Upper lobe of left lung (tissue), 6 donors: ENCODE measurements at regions not wholly inside any gene's neighbourhood (a gene's known extent, or its start where the extent isn't known, plus 50 kb on each side); places are given as distances from the start of the nearest gene placed in this dataset.

Experiments used
- ATAC-seq, 2 donors: fragments of 200-7000 bp; cut with Tn5 transposase; one replicate each; pipeline ENCODE4 v1.9.1; 2022; ENCODE audit warnings: mild to moderate bottlenecking in 2 of 2, moderate library complexity in 2 of 2; ENCODE audit not compliant: low FRiP score in 2 of 2
- DNase-seq, 2 donors: peaks; one replicate each; pipeline ENCODE4 v3.0.0-alpha.2; 2019 to 2020
- H3K27ac ChIP-seq, 4 donors: fragments of 200-600 bp; sonication (generic); one replicate each; pipeline ENCODE4 v1.5.1; 2016 to 2019
- H3K27me3 ChIP-seq, 4 donors: fragments of 200-600 bp; sonication (generic); one replicate each; pipeline ENCODE4 v1.5.1; 2017 to 2019
- H3K36me3 ChIP-seq, 4 donors: fragments of 200-600 bp; sonication (generic); one replicate each; pipeline ENCODE4 v1.5.1; 2016 to 2019
- H3K4me1 ChIP-seq, 4 donors: fragments of 200-600 bp; sonication (generic); one replicate each; pipeline ENCODE4 v1.5.1; 2018 to 2019
- H3K4me3 ChIP-seq, 4 donors: fragments of 200-600 bp; sonication (generic); one replicate each; pipeline ENCODE4 v1.5.1; 2017 to 2019; ENCODE audit warnings: mild to moderate bottlenecking in 2 of 4, moderate library complexity in 1 of 4
- H3K9me3 ChIP-seq, 4 donors: fragments of 200-600 bp; sonication (generic); one replicate each; pipeline ENCODE4 v1.5.1; 2018 to 2019
- CTCF ChIP-seq, 6 experiments: fragments of 450-650 bp in 4 of 6; fragments of 200-600 bp in 2 of 6; sonication (generic) in 2 of 6; IDR thresholded peaks; one replicate each; pipeline ENCODE4 v1.5.1; 2016 to 2019; ENCODE audit warnings: antibody characterized with exemption in 6 of 6
- EP300 ChIP-seq, 4 donors: sonication (generic); formaldehyde crosslinking; IDR thresholded peaks; one replicate each; pipeline ENCODE4 v1.5.1; 2017; ENCODE audit warnings: antibody characterized with exemption in 4 of 4, control low read depth in 2 of 4
- POLR2A ChIP-seq, 4 donors: fragments of 450-650 bp; IDR thresholded peaks; one replicate each; pipeline ENCODE4 v1.5.1; 2016 to 2017; ENCODE audit warnings: antibody characterized with exemption in 4 of 4, mild to moderate bottlenecking in 2 of 4
- POLR2AphosphoS5 ChIP-seq, 2 donors: sonication (generic); formaldehyde crosslinking; IDR thresholded peaks; one replicate each; pipeline ENCODE4 v1.5.1; 2017; ENCODE audit warnings: antibody characterized with exemption in 2 of 2
- WGBS, 2 donors: methylation state at CpG; one replicate each; pipeline ENCODE4 v1.1.5; 2017 to 2018; 5-methylcytosine and 5-hydroxymethylcytosine counted together
- donor health status: DM: no; HTN: no; CAD: no; lungs with moderate emphysema.
- donor health status: DM: no; HTN: yes; CAD: no; lungs with severe emphysema.

DNA sequence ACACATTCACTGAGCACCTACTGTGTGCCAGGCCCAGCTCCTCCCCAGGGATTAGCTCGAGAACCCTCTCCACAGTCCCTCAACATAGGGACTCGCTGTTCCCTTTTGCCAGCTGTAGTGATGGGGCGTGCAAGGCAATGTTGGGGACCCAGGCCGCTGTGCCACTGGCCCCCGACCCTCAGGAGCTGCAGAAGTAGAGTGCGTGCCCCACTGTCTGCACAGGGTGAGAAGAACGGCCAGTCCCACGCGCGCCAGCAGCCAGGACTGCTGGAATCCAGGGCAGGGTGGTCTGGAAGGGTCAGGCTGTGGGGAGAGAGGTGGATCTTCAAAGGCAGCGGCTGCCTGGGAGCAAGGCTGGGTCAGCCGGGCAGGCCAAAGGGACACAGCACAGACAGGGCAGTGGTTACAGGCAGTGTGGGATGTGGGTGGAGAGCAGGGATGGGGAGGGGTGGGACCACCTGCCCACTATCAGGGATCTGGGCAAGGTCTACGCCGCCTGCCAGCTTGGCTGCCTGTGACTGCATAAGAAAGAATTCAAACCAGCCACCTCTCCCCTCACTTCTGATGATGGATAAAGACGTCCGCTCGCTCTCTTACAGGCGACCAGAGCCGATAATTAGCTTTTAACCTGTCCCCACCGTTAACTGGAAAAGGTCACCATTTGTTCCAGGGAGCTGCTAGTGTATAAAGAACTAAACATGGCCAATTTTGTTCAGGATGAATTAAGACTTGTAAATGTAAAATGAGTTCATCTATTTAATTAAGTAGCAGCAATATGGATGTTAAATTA is 86.7 kb upstream of the GSE1 start:
- H3K4me1 ChIP-seq = peaks cover 49 to 84% (median 70%) of the 10 kb centered on the region in 4 donors
- H3K9me3 ChIP-seq = no peaks in the 10 kb centered on the region
- H3K36me3 ChIP-seq = no peaks in the 10 kb centered on the region
- no peak for TF ChIP-seq CTCF (IDR thresholded peaks at IDR 0.05)
- TF ChIP-seq POLR2A (IDR thresholded peaks at IDR 0.05) = no peak
- TF ChIP-seq EP300 (IDR thresholded peaks at IDR 0.05) = no peak
- no peak for TF ChIP-seq POLR2AphosphoS5 (IDR thresholded peaks at IDR 0.05)
- H3K27ac ChIP-seq = peak overlapping the region in 3 of 4 donors; percentile 8 to 92 (median 81)
- no peak for ATAC-seq
- 93 to 97% methylated on average over 14 to 20 of the region's 20 CpGs for WGBS, 2 donors
- DNase-seq = no peak
- H3K4me3 ChIP-seq = no peak overlapping the region
- H3K27me3 ChIP-seq = no peaks in the 10 kb centered on the region

DNA sequence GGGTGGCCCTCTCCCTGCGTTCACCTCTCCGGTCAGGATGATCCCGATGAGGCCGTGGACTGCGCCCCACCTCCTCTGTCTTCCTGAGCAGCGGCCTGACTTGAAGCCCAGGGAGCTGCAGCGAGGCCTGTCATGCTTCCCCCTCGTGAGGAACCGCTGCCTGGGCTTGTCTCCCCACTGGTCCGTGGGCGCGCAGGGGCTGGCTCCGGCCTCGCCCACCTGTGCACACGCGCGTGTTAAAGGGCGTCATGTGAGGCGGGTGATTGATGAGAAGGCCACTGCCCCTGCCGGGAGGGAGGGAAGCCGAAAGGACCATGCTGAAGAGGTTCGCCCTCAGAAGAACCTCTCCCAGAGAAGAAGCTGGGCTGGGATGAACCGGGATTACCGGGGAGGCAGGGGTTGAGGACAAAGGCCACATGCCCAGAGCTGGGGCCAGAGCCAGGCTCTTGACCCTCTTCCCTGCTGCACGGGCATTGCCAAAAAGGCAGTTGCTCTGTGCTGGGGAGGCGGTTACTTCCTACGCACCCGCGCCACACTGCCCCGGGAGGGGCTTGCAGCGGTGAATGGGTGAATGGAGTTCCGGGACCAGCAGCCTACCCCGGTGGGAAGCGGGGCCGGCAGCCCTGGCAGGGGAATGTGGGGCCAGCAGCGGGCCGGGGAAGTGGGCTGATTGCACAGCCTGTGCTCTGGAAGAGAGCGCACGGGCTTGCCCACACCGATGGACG is 85.9 kb upstream of the GSE1 start:
- no peak overlapping the region for H3K4me3 ChIP-seq
- H3K36me3 ChIP-seq = no peaks in the 10 kb centered on the region
- peaks cover 41 to 83% (median 65%) of the 10 kb centered on the region in 4 donors for H3K4me1 ChIP-seq
- ATAC-seq (no peak), DNase-seq (no peak)
- TF ChIP-seq POLR2A (IDR thresholded peaks at IDR 0.05) (no peak), EP300 (IDR thresholded peaks at IDR 0.05) (no peak), CTCF (IDR thresholded peaks at IDR 0.05) (no peak), POLR2AphosphoS5 (IDR thresholded peaks at IDR 0.05) (no peak)
- peak overlapping the region in 3 of 4 donors; percentile 5 to 92 (median 52) for H3K27ac ChIP-seq
- 69 to 81% methylated on average over 27 to 39 of the region's 41 CpGs for WGBS, 2 donors
- no peaks in the 10 kb centered on the region for H3K27me3 ChIP-seq
- no peaks in the 10 kb centered on the region for H3K9me3 ChIP-seq

GRCh38 chr16:85527767-85528297 is 85.3 kb upstream of the GSE1 start:
- Histone ChIP-seq H3K27ac (peak overlapping the region in 3 of 4 donors; percentile 5 to 92 (median 52)), H3K27me3 (no peaks in the 10 kb centered on the region), H3K9me3 (no peaks in the 10 kb centered on the region), H3K36me3 (no peaks in the 10 kb centered on the region), H3K4me1 (peaks cover 34 to 80% (median 62%) of the 10 kb centered on the region in 4 donors), H3K4me3 (no peak overlapping the region)
- no peak for DNase-seq
- 80 to 87% methylated on average over 11 of the region's 11 CpGs for WGBS, 2 donors
- TF ChIP-seq CTCF (IDR thresholded peaks at IDR 0.05) (no peak), EP300 (IDR thresholded peaks at IDR 0.05) (no peak), POLR2AphosphoS5 (IDR thresholded peaks at IDR 0.05) (no peak), POLR2A (IDR thresholded peaks at IDR 0.05) (no peak)
- no peak for ATAC-seq

DNA sequence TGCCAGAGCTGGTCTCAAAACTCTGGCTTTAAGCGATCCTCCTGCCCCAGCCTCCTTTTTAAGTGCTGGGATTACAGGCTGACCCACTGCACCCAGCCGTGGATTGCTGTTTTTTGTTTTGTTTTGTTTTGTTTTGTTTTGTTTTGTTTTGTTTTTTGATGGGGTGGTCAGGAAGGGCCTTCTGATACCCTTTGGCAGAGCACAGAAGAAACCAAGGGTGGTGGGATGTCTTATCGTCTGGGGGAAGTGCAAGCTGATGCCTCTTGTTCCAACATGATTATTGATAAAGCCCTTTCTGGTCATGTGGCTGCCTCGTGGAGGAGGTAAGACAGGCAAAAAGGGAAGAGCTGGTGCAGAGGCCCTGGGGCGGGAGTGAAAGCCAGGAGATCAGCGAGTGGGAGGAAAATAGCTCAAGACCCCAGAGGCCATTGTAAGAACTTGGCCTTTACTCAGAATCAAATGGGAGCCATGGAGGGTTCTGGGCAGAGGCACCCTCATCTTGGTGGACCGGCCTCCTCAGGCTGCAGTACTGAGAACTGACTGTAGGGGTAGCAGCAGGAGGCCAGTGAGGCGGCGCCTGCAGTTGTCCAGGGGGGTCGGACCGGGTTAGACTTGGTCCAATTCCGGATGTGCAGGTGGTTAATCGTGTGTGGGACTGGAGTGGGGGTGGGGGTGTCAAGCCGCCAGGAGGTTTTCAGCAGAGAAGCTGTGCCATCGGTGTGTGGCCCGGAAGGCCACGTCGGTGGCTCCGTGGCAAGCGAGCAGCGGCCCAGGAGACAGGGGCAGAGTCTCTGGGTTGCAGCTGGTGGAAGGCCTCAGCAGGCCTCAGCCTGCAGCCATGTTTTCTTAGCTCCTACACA is 84.4 kb upstream of the GSE1 start:
- Histone ChIP-seq H3K4me3 (no peak overlapping the region), H3K36me3 (no peaks in the 10 kb centered on the region), H3K4me1 (peaks cover 25 to 70% (median 52%) of the 10 kb centered on the region in 4 donors), H3K27ac (peak overlapping the region in 2 of 4 donors; percentile 84 to 92), H3K27me3 (no peaks in the 10 kb centered on the region), H3K9me3 (no peaks in the 10 kb centered on the region)
- 74 to 84% methylated on average over 19 to 21 of the region's 21 CpGs for WGBS, 2 donors
- ATAC-seq = peak in 1 of 2 donors; percentile 44
- no peak for DNase-seq
- TF ChIP-seq POLR2AphosphoS5 (IDR thresholded peaks at IDR 0.05) = no peak
- TF ChIP-seq CTCF (IDR thresholded peaks at IDR 0.05) = peak; percentile 40 to 66 (median 54)
